ENCODE measurements at regions not wholly inside any gene's neighbourhood (a gene's known extent, or its start where the extent isn't known, plus 50 kb on each side); places are given as distances from the start of the nearest gene placed in this dataset.

GRCh38 chr7:68362745-68363518 lies 1235.3 kb upstream of the AUTS2 start:
- in situ Hi-C loops (cut with MboI; ENCODE audit: low sequenced_read_pairs) (no loop called here), intact Hi-C loops (cut with micrococcal nuclease) (no loop called here), dilution Hi-C loops (cut with HindIII; ENCODE audit: low sequenced_read_pairs, unreplicated experiment) (no loop called here)
- Histone ChIP-seq H2AK5ac (ENCODE audit: low read depth, low read length) (no peak overlapping the region), H3K23ac (ENCODE audit: low read depth, low read length) (no peak overlapping the region), H4K91ac (ENCODE audit: insufficient read depth, low read depth, low read length) (no peak overlapping the region), H3K14ac (replicated peaks; ENCODE audit: low read depth, low read length) (no peak overlapping the region), H2AFZ (replicated peaks; ENCODE audit: low read length, poor library complexity) (peak overlapping the region; percentile 32), H2AK9ac (replicated peaks; ENCODE audit: low read depth, low read length, poor library complexity) (no peak overlapping the region), H4K8ac (ENCODE audit: low read depth in 2 of 2, low read length in 2 of 2) (no peak overlapping the region), H3K27ac (ENCODE audit: insufficient read depth, low read length) (no peak overlapping the region), H2BK120ac (ENCODE audit: low read depth, low read length) (no peak overlapping the region), H4K20me1 (ENCODE audit: insufficient read depth, low read length) (no peaks in the 10 kb centered on the region), H4K5ac (ENCODE audit: low read depth, low read length) (no peak overlapping the region), H3K4me3 (ENCODE audit: insufficient read depth, low read depth, low read length) (no peak overlapping the region), H2BK5ac (ENCODE audit: low read depth, low read length, poor library complexity, severe bottlenecking) (no peak overlapping the region), H3K4ac (ENCODE audit: low read depth, low read length) (no peak overlapping the region), H2BK20ac (ENCODE audit: low read depth, low read length) (no peak overlapping the region), H3K36me3 (ENCODE audit: control insufficient read depth, insufficient read depth, low read length) (no peaks in the 10 kb centered on the region), H3K9ac (ENCODE audit: low read depth, low read length) (no peak overlapping the region), H3K18ac (ENCODE audit: low read depth, low read length) (no peak overlapping the region), H3K27me3 (ENCODE audit: control insufficient read depth, insufficient read depth, low read length) (no peaks in the 10 kb centered on the region), H3K79me1 (ENCODE audit: low read depth in 1 of 2, low read length in 2 of 2) (no peaks in the 10 kb centered on the region), H2BK15ac (ENCODE audit: low read depth, low read length) (no peak overlapping the region), H3K9me3 (ENCODE audit: control insufficient read depth, insufficient read depth, low read length) (peaks cover 5% of the 10 kb centered on the region), H3K4me1 (ENCODE audit: control insufficient read depth, insufficient read depth, low read length) (no peaks in the 10 kb centered on the region), H3K4me2 (ENCODE audit: low read depth, low read length) (no peak overlapping the region), H3K56ac (ENCODE audit: extremely low read depth, insufficient read depth, low read length) (no peak overlapping the region), H3K9me1 (ENCODE audit: insufficient read depth, low read length) (no peaks in the 10 kb centered on the region)
- POLR2A ChIA-PET (ENCODE audit: unreplicated experiment) = no interaction called here
- no TSS peak for BruUV-seq (replicated peaks)
- CTCF ChIA-PET = no interaction called here
- TF ChIP-seq CEBPB (IDR thresholded peaks at IDR 0.05; ENCODE audit: low read depth, low read length) (no peak), CTCF (conservative IDR thresholded peaks at IDR 0.05; ENCODE audit: low read depth, low read length) (no peak), SMC3 (IDR thresholded peaks at IDR 0.05; ENCODE audit: low read depth, low read length) (no peak), POLR2A (IDR thresholded peaks at IDR 0.05; ENCODE audit: low read depth, low read length) (no peak), RCOR1 (IDR thresholded peaks at IDR 0.05; ENCODE audit: insufficient replicate concordance, low read length) (no peak), BHLHE40 (IDR thresholded peaks at IDR 0.05; ENCODE audit: low read depth, low read length) (no peak), MAFK (IDR thresholded peaks at IDR 0.05; ENCODE audit: low read depth, low read length) (no peak), RAD21 (IDR thresholded peaks at IDR 0.05; ENCODE audit: low read length) (no peak), FOS (IDR thresholded peaks at IDR 0.05; ENCODE audit: low read depth, low read length) (no peak), USF2 (IDR thresholded peaks at IDR 0.05; ENCODE audit: low read depth, low read length) (no peak), ELK1 (IDR thresholded peaks at IDR 0.05; ENCODE audit: borderline replicate concordance, low read depth, low read length) (no peak), RFX5 (IDR thresholded peaks at IDR 0.05; ENCODE audit: low read depth, low read length) (no peak), MXI1 (IDR thresholded peaks at IDR 0.05; ENCODE audit: borderline replicate concordance, low read depth, low read length) (no peak), NFE2L2 (IDR thresholded peaks at IDR 0.05; ENCODE audit: low read depth, low read length) (no peak)
- ATAC-seq (ENCODE audit: low read depth) (no peak), DNase-seq (no peak)
- 56% methylated on average over 3 of the region's 7 CpGs; no CpG with 5 or more reads in 1 of the 2 experiments for WGBS, 2 experiments (ENCODE audit: extremely low coverage in 2 of 2, insufficient read length in 1 of 2)

Data from IMR-90 (cell line).